ENCODE measurements at regions not wholly inside any gene's neighbourhood (a gene's known extent, or its start where the extent isn't known, plus 50 kb on each side); places are given as distances from the start of the nearest gene placed in this dataset.
"Not testable (repeated sequence)": the region's sequence is repeated elsewhere in the genome, so short reads cannot be mapped to it uniquely, and the experiment has no call there.

DNA sequence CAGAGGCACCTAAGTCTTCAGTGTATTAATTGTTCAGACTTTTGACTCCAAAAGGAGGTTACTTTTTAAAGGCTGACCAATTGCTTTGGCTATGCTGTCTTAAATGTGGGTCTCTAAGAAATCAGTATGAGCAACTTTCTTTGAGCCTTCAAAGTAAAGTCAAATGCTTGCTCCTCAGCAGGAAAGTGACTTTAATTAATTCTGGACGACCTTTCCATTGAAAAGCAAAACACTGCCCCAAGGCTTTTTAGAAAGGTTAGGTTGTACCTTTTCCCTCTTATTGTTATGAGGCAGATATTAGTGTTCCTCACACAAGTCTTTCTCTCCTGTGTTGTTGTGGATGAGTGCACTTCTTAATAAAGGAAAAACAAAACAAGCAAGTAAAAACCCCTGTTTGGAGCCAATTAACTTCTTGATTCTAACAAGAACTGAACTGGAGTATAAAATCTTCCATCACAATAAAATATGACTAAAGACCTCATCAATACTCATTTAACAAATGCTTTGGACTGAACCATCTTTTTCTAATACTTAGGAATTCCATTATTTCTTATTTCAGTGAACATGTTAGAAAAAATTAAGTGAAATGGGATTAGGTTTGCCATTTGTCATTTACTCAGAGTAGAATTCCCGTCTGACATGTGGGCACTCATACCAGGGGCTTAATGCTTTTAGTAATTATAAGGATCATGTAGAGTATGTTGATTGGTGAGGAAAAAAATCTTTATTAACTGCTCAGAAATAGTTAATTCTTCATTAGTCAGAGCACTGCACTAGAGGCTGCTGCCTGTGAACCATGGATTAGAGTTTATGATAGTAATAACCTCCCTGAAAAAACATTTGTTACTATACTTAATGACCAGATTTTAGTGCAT, 159.1 kb upstream of the ZNF608 start:
- no peak for DNase-seq

DNA sequence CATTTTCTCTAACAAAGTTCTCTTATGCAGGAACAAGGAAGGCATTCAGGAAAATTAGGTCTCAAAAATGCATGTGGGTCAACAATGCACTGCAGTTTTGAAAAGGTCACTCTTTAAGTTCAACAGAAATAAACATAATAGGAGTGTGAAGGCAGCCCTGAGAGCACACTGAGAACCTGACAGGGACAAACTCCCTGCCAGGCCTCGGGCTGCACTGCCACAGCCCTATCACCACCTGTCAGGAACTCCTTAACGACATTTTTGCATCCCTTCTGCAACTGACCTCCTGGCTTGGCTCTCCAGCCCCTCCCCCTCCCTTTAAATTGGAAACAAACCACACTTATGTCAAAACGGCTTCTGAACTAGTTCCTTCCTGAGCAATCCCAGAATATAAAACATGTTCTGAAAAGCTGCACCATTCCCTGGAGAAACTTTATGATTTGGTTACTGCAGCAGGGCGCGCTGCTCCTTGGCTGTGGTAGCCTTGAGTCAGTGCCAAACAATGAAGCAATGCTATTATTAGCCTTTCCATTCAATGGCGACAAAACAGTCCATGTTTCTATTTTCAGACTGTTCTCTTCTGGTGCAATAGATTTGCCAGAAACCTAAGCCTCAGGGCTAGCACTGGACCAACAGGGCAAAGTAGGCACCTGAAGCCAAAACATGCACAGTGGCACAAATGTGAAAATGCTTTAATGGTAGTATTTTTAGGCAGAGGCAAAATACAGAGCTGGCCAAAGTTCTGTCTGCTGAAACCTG, 160.1 kb upstream of the ZNF608 start:
- DNase-seq = peak; percentile 70

DNA sequence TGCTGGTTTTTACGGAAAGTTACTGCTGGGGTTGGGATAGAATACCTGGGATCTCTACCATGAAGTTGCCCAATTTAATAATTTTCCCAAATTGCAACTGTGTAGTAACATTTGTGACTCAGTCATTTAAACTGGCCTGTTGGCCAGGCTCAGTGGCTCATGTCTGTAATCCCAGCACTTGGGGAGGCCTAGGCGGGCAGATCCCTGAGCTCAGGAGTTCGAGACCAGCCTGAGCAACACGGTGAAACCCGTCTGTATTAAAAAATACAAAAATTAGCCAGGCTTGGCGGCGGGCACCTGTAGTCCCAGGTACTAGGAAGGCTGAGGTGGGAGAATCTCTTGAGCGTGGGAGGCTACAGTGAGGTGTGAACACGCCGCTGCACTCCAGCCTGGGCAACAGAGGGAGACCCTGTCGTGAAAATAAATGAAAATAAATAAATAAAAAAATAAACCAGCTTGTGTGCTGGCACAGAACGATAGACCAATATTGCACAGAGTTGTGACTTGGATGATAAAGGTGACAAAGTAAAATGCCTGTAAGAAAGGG, 160.7 kb upstream of the ZNF608 start:
- DNase-seq = no peak

DNA sequence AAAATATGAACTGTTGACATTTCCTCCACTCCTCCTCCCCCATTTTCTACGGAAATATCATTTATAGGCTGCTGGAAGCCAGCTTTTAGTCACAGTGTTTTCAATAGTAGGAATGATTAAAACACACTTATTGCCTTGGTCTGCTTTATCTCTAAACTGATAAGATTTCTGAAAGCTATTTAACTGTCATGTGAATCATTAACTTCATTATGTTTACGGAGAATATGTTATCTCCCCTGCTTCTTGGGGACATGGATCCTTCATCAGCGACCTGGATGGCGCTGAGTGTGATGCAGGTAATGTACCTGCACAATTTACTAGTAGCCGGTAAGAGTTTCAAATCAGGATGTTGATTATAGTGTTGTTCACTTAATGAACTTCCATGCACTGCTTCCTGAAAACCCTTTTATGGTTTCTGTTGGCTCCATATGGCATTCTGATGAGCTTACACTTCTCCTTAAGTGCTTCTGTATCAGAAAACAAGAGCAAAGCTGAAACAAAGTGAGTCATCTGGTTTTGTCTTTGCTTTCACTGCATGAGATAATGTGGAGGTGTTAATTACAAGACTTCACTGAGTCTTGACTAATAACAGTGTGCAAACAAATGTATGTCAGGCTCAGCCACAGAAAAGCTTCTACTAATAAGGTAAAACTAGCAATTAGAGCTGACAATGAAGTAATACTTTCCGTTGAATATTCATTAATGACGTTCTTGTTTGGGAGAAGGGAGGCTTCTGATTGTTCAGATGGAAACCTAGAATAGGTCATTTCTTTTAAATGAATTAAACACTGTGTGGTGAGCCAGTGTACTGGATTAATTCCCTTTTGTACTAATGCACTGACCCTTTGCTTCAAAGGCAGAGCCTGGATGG, 162.4 kb upstream of the ZNF608 start:
- DNase-seq = no peak

DNA sequence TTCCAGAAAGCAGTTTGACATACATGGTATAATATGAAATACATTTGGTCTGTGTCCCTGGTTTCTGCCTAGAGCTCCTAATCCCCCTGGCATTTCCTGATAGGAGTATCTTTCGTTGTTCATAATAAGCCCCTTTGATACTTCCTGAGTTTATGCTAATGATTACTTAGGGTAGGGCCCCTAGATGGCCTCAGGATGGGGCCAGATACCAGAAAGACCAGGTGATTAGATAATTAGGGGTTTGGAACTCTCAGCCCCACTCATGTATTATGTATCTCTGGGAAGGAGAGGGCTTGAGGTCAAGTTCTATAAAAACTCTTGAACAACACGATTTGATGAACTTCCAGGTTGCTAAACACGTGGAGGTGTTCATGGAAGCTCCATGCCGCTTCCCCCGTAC, 163.3 kb upstream of the ZNF608 start:
- DNase-seq = no peak

DNA sequence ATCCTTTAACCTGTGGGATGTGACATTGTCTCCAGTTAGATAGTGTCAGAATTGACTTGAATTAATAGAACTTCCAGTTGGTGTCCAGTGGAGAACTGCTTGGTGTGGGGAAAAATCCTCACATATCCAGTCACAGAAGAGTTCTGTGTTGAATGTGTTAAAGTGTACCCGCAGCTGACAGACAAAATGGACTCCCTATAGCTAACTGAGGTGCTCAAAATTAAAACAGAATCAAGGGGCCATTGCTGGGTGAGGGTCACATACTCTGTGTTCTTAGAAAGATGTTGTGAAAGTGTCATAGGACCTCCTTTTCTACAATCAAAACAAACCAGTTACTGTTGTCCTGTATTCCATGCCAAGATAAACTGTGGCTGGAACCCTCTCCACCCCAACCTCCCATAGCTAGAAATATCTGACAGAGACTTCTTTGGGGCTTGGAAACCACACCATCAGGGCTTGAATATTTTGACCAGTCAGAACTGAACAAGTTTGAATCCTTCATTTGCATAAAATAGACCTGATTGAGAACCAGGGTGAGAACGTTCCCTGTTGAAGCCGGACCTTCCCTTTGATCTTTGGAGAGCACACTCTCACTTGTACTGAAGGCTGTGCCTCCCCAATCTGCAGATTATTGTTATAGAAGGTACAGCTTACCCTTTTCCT, 164.0 kb upstream of the ZNF608 start:
- no peak for DNase-seq

DNA sequence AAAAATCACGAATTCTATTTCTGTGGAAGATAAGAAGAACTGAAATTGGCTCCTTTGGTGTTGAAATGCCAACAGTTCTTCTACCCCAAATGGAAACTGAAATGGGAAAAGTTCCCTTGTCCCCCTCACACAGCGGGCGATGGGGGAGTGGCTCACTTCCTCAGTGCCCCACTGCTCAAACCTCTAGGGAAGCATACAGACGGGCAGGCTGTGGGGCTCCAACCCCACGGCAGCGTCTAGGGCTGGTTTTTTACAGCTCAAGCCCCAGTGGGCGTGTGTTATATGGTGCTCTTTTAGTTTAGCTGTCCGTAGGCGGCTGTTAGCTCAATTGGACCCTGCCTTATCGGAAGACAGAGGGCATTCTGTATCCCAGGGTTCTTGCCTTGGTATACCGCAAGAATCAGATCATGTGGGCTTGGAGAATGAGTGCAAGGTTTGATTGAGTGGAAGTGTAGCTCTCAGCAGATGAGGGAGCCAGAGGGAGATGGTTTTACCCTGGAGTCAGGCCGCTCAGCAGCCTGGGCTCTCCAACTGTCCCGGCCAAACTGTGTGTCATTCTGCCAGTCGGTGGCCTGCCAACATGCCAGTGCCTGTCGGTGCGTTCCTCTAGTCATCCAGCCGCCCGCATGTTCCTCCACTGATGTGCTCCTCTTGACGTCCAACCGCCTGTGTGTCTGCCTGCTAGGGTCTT, 166.3 kb upstream of the ZNF608 start:
- no peak for DNase-seq

DNA sequence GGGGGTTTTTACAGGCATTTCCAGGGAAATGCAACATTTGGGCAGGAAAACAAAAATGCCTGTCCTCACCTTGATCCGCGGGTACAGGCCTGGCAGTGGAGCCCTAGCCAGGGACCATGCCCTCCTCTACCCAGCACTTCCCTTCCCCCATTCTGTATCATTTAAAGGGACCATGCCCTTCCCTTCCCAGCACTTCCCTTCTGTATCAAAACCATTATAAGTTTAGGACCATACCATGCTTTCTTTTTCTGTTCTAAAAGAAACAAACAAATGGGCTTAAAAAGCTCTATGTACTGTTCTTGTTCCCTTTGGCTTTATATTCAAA, 166.9 kb upstream of the ZNF608 start:
- no peak for DNase-seq

DNA sequence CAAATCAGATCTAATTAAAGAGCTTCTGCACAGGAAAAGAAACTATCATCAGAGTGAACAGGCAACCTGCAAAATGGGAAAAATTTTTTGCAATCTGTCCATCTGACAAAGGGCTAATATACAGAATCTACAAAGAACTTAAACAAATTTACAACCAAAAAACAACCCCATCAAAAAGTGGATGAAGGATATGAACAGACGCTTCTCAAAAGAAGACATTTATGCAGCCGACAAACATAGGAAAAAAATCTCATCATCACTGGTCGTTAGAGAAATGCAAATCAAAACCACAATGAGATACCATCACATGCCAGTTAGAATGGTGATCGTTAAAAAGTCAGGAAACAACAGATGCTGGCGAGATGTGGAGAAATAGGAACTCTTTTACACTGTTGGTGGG, 169.9 kb upstream of the ZNF608 start:
- not testable (repeated sequence) for DNase-seq

DNA sequence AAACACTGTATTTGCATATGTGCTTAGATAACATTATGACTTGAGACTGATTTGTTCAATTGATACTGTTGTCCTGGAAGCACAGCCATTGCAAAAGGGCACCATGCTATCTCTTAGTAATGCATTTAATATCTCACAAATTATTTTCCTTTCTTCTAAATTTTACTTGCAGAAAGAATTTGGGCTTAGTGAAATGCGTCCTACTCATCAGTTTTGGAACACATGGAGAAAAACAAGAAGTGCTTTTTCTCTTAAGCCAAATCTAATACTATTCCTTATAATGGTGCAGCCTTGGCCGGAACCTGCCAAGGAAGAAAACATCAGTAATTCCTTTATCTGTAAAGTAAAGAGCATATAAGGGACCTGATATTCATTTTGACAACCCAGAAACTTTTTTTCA, 172.2 kb upstream of the ZNF608 start:
- no peak for DNase-seq

DNA sequence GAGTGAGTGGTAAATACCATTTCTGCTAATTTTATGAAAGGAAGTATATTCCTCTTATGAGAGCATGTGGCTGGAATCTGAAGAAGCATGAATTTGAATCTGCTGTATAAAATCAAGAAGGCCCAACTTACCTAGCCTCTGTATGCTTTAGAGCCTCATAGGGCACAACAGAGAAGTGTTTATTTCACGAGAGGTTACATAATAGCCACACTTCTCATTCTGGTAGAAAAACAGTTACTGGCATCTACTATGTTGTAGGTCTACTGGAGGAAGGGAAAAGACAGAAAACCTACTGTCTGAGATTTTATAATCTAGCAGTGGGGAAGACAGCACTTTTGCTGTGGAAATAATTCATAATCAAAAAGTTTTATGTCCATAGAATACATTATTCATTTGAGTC, 172.6 kb upstream of the ZNF608 start:
- no peak for DNase-seq

DNA sequence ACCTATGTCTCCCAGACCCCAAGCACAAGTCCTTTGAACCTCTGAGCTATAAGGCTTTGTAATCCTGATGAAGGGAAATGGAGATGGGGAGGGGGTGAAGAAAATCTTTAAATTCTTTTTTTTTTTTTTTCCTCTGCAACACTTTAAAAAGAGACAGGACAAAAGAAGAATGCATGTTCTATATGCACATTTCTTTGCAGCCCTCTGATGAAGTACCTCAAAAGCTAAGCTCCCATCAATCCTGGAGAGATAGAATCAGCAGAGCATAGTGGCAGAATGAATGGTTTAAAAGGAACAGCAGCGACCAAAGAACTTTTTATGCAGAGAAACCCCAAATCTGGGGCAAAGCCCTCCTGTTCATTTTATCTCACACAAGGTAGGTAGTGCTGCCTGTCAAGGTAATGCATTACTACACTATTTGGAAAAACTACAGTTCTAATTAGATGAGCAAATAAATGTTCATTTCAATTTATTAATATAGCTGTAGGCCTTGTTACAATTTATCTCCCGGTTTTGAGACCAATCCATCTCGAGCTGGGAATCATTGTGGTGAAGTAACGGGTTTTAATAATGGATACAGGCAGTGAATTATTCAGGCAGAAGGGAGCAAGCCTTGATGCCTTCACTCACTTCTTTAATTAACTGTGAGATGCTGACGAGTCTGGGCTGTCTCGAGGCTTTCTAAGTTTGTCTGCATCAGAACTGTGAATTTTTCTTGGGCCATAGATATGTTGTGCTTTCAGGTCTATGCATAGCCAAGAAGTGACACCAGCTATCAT, 173.5 kb upstream of the ZNF608 start:
- DNase-seq = no peak

DNA sequence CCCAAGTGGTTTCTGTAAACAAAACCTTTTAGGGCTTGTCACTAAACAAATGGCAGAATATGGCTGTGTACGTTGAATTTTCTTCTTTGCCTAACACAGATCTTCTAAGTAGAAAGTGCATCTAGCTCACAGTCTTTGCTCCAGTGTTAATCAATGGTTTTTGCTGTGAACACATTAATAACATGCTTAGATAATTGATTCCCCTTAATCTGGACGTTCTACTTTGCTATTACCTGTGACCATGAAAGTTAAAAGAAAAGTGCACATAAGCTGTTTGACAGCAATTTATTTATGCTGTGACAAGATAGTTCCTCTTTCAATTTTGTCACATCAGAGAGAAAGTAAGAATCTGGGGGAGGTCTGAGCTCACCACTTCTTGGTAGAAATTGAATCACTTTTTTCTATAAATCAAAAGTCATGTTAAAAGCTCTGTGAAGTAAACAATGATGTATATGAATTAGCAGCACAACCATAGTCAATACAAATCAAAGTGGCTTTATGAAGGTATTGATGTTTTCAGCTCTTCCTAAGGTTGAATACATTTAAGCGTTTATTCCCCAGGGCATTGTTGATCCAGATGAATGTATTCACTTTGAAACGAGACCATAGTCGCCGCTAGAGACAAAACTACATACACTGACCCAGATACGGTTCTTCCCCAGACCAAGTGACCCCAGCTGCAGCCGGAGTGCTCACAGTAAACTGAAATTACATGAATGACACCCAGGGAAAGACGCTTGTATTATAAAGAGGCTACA, 174.6 kb upstream of the ZNF608 start:
- no peak for DNase-seq

DNA sequence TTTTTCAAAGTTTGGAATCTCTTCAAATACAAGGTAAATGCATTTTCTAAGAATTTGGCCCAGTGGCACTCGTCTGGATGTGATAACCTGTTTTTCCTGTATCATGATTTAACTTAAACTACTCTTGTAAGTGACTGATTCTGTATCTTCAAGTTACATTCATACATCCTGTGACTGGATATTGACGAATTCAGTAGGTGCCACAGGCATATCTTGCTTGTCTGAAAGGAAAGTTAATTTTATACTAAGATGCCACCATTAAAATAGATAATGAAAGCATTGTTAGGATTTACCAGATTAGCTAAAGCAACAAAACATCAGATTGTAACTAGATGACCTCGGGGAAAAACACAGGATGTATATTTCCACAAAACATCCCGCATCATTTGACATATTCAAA, 175.3 kb upstream of the ZNF608 start:
- DNase-seq = no peak

DNA sequence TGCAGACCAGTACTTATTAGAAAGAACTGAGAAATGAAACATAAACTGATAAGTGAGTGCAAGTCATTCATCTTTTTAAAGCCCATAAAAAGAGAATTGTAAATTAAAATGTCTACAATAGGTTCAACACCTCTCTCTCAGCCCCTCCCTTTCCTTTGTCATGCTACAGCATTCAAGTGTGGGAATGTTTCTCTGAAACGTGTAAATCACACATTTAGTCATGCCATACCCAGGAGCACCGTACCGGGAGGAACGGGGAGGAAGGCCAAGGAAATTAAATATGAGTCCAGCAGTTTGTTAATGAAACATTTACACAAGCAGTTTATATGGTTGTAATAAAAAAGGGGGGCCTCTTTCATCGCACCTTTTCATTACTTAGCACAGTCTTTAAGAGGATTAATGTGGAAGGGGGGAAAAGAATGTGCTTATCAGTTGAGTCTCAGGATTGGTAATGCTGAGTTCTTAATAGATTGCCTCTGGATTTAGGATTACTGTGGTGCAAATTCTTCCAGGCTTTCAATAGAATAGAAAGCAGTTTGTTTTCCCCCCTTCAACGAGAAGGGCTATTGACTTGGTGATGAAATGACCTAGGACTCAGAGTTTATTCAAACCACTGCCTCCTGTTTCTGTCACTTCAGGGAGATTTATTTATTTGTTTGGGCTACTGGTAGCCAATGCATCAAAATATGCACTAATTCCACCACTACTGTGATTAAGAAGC, 176.0 kb upstream of the ZNF608 start:
- DNase-seq = no peak

DNA sequence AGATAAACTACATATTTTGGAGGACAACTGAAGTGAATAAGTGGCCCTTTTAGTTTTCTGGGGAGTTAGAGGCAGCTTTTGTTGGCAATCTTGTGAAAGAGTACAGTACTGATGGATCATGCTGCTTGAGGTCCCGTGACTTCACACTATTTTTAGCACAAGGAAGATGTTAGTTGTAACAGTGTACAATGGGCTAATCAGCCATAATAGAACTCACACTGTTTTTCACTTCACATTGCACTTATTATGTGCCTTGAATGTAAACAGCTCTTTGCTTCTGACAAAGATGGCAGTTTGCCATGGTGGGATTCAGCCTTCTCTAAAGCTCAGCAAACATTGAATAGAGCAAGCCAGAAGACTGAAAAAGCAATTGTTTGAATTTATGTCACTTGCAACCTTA, 176.7 kb upstream of the ZNF608 start:
- DNase-seq = no peak

DNA sequence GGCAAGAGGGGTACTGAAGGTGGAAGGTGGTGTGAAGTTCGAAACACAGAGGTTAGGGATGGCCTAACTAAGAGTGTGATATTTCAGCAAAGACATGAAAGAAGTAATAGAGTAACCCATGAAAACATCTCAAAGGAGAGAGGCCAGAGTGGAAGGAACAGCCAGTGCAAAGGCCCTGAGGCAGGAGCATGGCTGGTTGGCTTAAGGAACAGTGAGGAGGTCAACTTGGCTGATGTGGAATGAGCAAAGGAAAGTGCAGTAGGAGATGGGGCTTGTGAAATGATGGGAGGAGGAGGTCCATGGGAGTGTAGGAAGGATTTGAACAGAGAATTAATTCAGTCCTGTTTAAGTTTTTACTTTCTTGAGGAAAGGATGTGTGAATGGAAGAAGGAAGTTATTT, 178.3 kb upstream of the ZNF608 start:
- no peak for DNase-seq

DNA sequence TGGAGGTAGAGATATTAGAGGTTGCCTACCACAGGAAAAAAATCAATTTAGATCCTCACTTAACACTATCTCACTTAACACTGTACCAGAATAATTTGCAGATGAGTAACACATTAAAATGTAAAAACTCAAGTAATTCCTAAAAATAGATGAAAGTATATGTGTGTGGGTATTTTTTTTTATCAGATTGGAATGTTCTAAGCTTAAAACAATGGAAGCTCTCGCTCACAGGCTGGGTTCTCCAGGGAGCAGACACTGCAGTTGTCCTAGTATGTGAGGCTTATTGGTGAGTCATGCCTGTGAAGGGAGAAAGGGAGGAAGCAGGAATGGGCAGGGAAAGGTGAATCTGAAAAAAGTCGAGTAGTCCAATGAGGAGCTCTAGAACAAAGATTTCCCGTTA, 181.3 kb upstream of the ZNF608 start:
- DNase-seq = peak; percentile 68

DNA sequence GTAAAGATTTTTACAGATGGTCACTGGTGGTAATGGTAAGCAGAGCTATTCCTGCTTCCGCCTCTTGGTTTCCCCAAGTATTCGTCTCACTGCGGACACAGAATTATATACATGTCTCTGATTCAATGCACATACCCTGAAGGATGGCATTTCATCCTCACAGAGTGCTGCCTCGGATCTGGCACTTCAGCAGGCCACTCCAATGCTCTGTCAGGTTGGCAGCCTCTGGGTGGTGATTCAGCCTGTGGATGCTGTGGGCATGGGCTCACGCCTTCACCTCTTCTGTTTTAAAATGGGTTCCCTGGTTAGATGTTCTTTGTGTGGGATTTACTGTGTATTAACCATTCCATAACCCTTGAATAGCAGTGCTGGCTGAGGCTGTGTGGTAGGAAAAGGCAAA, 182.6 kb upstream of the ZNF608 start:
- no peak for DNase-seq

Measured in islet precursor cell (in vitro differentiated cells).